K562 (cell line): ENCODE measurements at regions not wholly inside any gene's neighbourhood (a gene's known extent, or its start where the extent isn't known, plus 50 kb on each side); places are given as distances from the start of the nearest gene placed in this dataset.

Experiments used
- ATAC-seq: fragments of 200-7000 bp; cut with Tn5 transposase; 3 replicates; pipeline ENCODE4 v1.9.1; 2020; ENCODE audit warnings: moderate library complexity
- BruUV-seq: library from RNA; stranded (reverse); fragments of 400-500 nt; replicated peaks from 2 replicates; lab custom pipeline; 2021; lab: Mats Ljungman, UMichigan
- CTCF ChIA-PET: fragments of 300-600 bp; formaldehyde crosslinking; extraction: SDS; loops from one replicate; lab custom pipeline; 2021; ENCODE audit warnings: low intra/inter-chr PET ratio; lab: Yijun Ruan, JAX
- POLR2A ChIA-PET: fragments of 300-600, 350-650 bp; sonication (Branson Sonifier 250); formaldehyde crosslinking; extraction: SDS; loops from one replicate; lab custom pipeline; 2021; ENCODE audit warnings: antibody characterized with exemption, inconsistent platforms; lab: Yijun Ruan, JAX
- DNase-seq, 4 experiments: peaks; one replicate each; pipeline versions ENCODE4 v3.0.0 to v3.0.0-alpha.2; 2011 to 2018; ENCODE audit warnings: low spot score in 3 of 4, mixed read lengths in 3 of 4; ENCODE audit errors: extremely low read depth in 1 of 4
- FAIRE-seq: peaks from 2 replicates; lab custom pipeline; 2011; peaks lifted over from hg19 to GRCh38; lab: Jason Lieb, UNC
- H2AFZ ChIP-seq: 2 replicates; pipeline ENCODE4 v1.6.0; 2011; ENCODE audit warnings: low read depth, low read length, control low read depth, inconsistent platforms
- H3K27ac ChIP-seq: fragments of 200-600 bp; 3 replicates; pipeline ENCODE4 v1.8.0; 2011; ENCODE audit warnings: low read depth, mild to moderate bottlenecking, control low read depth, inconsistent platforms, low read length, moderate library complexity, mixed read lengths; ENCODE audit errors: extremely low read depth
- H3K27me3 ChIP-seq, 2 experiments: fragments of 300-600 bp in 1 of 2; 2 replicates in 1 of 2; 3 replicates in 1 of 2; pipeline versions ENCODE4 v1.6.0 to v1.8.0; 2011; ENCODE audit warnings: inconsistent platforms in 2 of 2, low read length in 2 of 2, mild to moderate bottlenecking in 1 of 2, mixed read lengths in 1 of 2, moderate library complexity in 1 of 2; ENCODE audit not compliant: control insufficient read depth in 2 of 2, insufficient read depth in 2 of 2
- H3K36me3 ChIP-seq: fragments of 300-600 bp; 3 replicates; pipeline ENCODE4 v1.8.0; 2011; ENCODE audit warnings: mild to moderate bottlenecking, low read length, inconsistent platforms; ENCODE audit not compliant: control insufficient read depth, insufficient read depth
- H3K4me1 ChIP-seq, 2 experiments: fragments of 200-600 bp in 1 of 2; replicated peaks in 1 of 2; 2 replicates in 1 of 2; 3 replicates in 1 of 2; pipeline versions ENCODE4 v1.5.1 to v1.8.0; 2011; ENCODE audit warnings: inconsistent platforms in 2 of 2, low read length in 2 of 2, mild to moderate bottlenecking in 1 of 2, mixed read lengths in 1 of 2, moderate library complexity in 1 of 2; ENCODE audit not compliant: control insufficient read depth in 2 of 2, insufficient read depth in 2 of 2
- H3K4me2 ChIP-seq: 2 replicates; pipeline ENCODE4 v1.6.1; 2011; ENCODE audit warnings: low read length, control low read depth, inconsistent platforms, mixed read lengths; ENCODE audit not compliant: insufficient read depth
- H3K4me3 ChIP-seq: fragments of 200-600 bp; sonication (generic), shearing (Covaris generic); 2 replicates; pipeline ENCODE4 v1.5.1; 2016; ENCODE audit warnings: control low read depth, inconsistent platforms
- H3K79me2 ChIP-seq: fragments of 200-600 bp; 3 replicates; pipeline ENCODE4 v1.8.0; 2011; ENCODE audit warnings: low read length, inconsistent platforms; ENCODE audit not compliant: control insufficient read depth, insufficient read depth
- H3K9ac ChIP-seq, 2 experiments: 2 replicates each; pipeline versions ENCODE4 v1.6.0 to v1.6.1; 2011; ENCODE audit warnings: low read depth in 2 of 2, low read length in 2 of 2, control low read depth in 1 of 2, inconsistent platforms in 1 of 2, mild to moderate bottlenecking in 1 of 2, mixed read lengths in 1 of 2; ENCODE audit not compliant: insufficient read depth in 1 of 2
- H3K9me1 ChIP-seq: one replicate; pipeline ENCODE4 v1.6.0; 2011; ENCODE audit warnings: inconsistent platforms, mild to moderate bottlenecking, low read length, moderate library complexity; ENCODE audit not compliant: control insufficient read depth, insufficient read depth
- H3K9me3 ChIP-seq: replicated peaks from 2 replicates; pipeline ENCODE4 v1.5.1; 2011; ENCODE audit warnings: low read depth, low read length, inconsistent platforms; ENCODE audit not compliant: control insufficient read depth, insufficient read depth
- H4K20me1 ChIP-seq: replicated peaks from 2 replicates; pipeline ENCODE4 v1.6.1; 2011; ENCODE audit warnings: low read length, inconsistent platforms, mixed read lengths; ENCODE audit not compliant: control insufficient read depth, insufficient read depth
- BACH1 ChIP-seq: fragments of 200-800 bp; sonication (Bioruptor generic); IDR thresholded peaks from 2 replicates; pipeline ENCODE4 v1.6.1; 2016; ENCODE audit warnings: missing genetic modification characterization, missing compliant biosample characterization
- HEY1 ChIP-seq: fragments of 250-450 bp; sonication (Bioruptor Pico); IDR thresholded peaks from 2 replicates; pipeline ENCODE4 v1.5.0; 2020; ENCODE audit warnings: mild to moderate bottlenecking, moderate library complexity, borderline replicate concordance
- HMGN3 ChIP-seq: IDR thresholded peaks from 2 replicates; pipeline ENCODE4 v1.6.1; 2011; ENCODE audit warnings: borderline replicate concordance, low read depth, mild to moderate bottlenecking, mixed read lengths, low read length; ENCODE audit not compliant: insufficient read length; ENCODE audit errors: extremely low read depth
- MITF ChIP-seq: IDR thresholded peaks from 2 replicates; pipeline ENCODE4 v1.6.1; 2014; ENCODE audit warnings: antibody characterized with exemption
- SIN3A ChIP-seq, 2 experiments: fragments of 150-350 bp in 1 of 2; IDR thresholded peaks; 2 replicates each; pipeline ENCODE4 v1.6.1; 2011 to 2016; ENCODE audit warnings: borderline replicate concordance in 2 of 2, low read depth in 2 of 2, low read length in 2 of 2, mild to moderate bottlenecking in 2 of 2, moderate library complexity in 2 of 2; ENCODE audit not compliant: control insufficient read depth in 1 of 2
- SP1 ChIP-seq: sonication (generic); formaldehyde crosslinking; IDR thresholded peaks from 2 replicates; pipeline ENCODE4 v1.8.1; 2022; ENCODE audit warnings: mild to moderate bottlenecking, missing genetic modification reagents
- ZNF398 ChIP-seq: fragments of 250-450 bp; sonication (Bioruptor Pico); IDR thresholded peaks from 2 replicates; pipeline ENCODE4 v1.8.0; 2021; ENCODE audit warnings: moderate library complexity, mild to moderate bottlenecking, inconsistent platforms
- ZNF717 ChIP-seq: fragments of 250-450 bp; sonication (Bioruptor Pico); IDR thresholded peaks from 2 replicates; pipeline ENCODE4 v1.5.0; 2021
- WGBS: fragments of 100-300 bp; shearing (Covaris generic); methylation state at CpG from one replicate; pipeline ENCODE4 v1.1.6; 2016; ENCODE audit warnings: low coverage, mixed read lengths; ENCODE audit not compliant: insufficient coverage; ENCODE audit errors: missing lambda C conversion rate; 5-methylcytosine and 5-hydroxymethylcytosine counted together
- in situ Hi-C: fragments of 300-500 bp; cut with MboI; formaldehyde crosslinking; loops from 4 replicates; pipeline ENCODE4 v1.15.0; 2018; ENCODE audit warnings: inconsistent platforms, mixed read lengths
- intact Hi-C: fragments of 100-400 bp; cut with micrococcal nuclease; formaldehyde crosslinking; loops from 2 replicates; pipeline ENCODE4 v1.14.2; 2022

GRCh38 chr12:67853204-67853603 is 136.0 kb upstream of the IFNG-AS1 start:
- Histone ChIP-seq H3K27me3 (no peaks in the 10 kb centered on the region), H3K79me2 (no peaks in the 10 kb centered on the region), H3K9me1 (no peaks in the 10 kb centered on the region), H2AFZ (no peak overlapping the region), H4K20me1 (no peaks in the 10 kb centered on the region), H3K4me3 (no peak overlapping the region), H3K27ac (no peak overlapping the region), H3K4me1 (no peaks in the 10 kb centered on the region), H3K9ac (no peak overlapping the region), H3K36me3 (no peaks in the 10 kb centered on the region), H3K4me2 (no peak overlapping the region), H3K9me3 (no peaks in the 10 kb centered on the region)
- TF ChIP-seq ZNF717 (CRISPR knock-in tag) (no peak), SIN3A (IDR thresholded peaks at IDR 0.05; ENCODE audit: borderline replicate concordance in 2 of 2, control insufficient read depth in 1 of 2, low read depth in 2 of 2, low read length in 2 of 2) (no peak), HMGN3 (no peak), SP1 (CRISPR knock-in tag) (no peak), ZNF398 (CRISPR knock-in tag) (no peak), MITF (no peak), BACH1 (no peak), HEY1 (CRISPR knock-in tag) (no peak)
- ChIA-PET CTCF (no interaction called here), POLR2A (no interaction called here)
- 0% methylated on average over 3 of the region's 3 CpGs for WGBS
- FAIRE-seq (no peak), ATAC-seq (no peak), DNase-seq (no peak)
- no TSS peak for BruUV-seq
- in situ Hi-C loops = no loop called here
- intact Hi-C loops = no loop called here
